Adrenal gland (tissue), 5 donors: ENCODE measurements at regions not wholly inside any gene's neighbourhood (a gene's known extent, or its start where the extent isn't known, plus 50 kb on each side); places are given as distances from the start of the nearest gene placed in this dataset.

Experiments
- CTCF ChIP-seq, 6 experiments: fragments of 450-650 bp in 4 of 6; fragments of 200-600 bp in 2 of 6; sonication (generic) in 1 of 6; IDR thresholded peaks; 1 replicate in 5 of 6; 2 replicates in 1 of 6; pipeline versions ENCODE4 v1.5.1 to v1.8.0; 2016 to 2021; ENCODE audit warnings: antibody characterized with exemption in 6 of 6, mild to moderate bottlenecking in 2 of 6, moderate library complexity in 1 of 6
- POLR2A ChIP-seq, 2 donors: fragments of 450-650 bp; IDR thresholded peaks; one replicate each; pipeline ENCODE4 v1.6.1; 2017; ENCODE audit warnings: antibody characterized with exemption in 2 of 2, mild to moderate bottlenecking in 2 of 2, moderate library complexity in 1 of 2
- donor health status: DM: no; HTN: no; CAD: no.

DNA sequence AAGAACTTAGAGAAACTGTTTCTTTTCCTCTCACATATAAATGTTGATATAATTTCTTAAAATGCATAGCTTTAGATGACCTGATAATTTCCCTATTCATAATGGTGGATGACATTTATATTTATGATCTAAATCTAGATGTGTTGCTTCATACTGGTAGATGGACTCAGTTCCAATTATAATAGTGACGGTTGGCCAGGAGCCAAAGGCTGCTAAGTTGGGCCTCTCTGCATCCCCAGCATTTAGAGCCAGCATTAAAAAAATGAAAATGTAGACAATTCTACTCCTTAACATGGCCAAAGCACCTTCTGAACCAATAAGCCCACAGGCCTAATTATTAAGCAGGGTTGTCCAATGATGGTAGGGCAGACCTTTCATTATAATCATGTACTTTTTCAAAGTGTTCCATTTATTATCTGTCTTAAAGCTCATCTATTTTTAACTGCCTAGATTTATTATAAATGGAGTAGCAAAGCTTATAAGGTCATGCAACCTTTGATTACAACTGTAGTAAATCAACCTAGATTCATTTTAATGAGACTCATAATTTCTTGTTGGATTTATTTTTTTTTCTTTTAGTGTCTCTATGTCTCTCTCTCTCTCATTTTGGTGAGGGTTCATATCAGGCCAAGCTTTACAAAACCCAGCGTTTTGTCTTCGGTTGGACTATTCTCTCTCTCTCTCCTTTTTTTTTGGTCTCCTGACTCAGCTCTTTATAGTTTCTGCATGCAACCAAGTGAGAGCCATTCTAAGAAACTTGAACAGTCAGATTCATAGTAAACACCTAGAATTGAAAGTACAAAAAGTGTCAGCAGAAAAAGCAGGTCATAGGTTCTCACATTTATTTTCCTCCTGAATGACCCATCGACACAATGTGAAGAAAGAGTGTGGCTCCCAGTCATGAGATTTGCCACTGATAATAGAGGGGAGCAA lies 2016.1 kb upstream of the PIK3C3 start:
- TF ChIP-seq CTCF (IDR thresholded peaks at IDR 0.05) (no peak), POLR2A (IDR thresholded peaks at IDR 0.05) (no peak)
